HG03175 (cell line): ENCODE measurements at regions not wholly inside any gene's neighbourhood (a gene's known extent, or its start where the extent isn't known, plus 50 kb on each side); places are given as distances from the start of the nearest gene placed in this dataset.
"Not testable (repeated sequence)": the region's sequence is repeated elsewhere in the genome, so short reads cannot be mapped to it uniquely, and the experiment has no call there.

Source experiments
- ATAC-seq: cut with Tn5 transposase; IDR thresholded peaks from one replicate; pipeline ENCODE4 v1.9.1; 2021; ENCODE audit warnings: mild to moderate bottlenecking, moderate library complexity; ENCODE audit not compliant: unreplicated experiment

- no peak for ATAC-seq
Observed at GRCh38 chr11:44361813-44362212, 51.9 kb upstream of the ALX4 start.

- ATAC-seq, result no peak
Observed at GRCh38 chr11:44363116-44363515, 53.2 kb upstream of the ALX4 start.

DNA sequence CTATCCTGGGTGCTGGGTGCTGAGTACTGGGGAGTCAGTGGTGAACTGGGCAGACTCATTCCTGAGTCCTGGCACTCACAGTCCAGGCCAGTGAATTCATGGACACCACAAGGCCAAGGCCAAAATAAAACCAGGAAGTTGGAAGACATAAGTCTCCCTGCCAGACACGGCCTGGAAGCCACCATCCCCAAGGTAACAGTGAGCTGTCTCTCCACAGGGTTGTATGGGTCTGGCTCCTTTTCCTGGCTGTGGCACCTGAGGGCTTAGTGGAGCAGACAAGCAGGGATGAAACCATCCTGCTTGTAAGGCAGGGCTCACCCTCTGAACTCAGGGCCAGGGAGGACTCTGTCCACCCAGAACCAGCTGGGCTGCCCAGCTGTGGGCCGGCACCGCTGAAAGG is 54.7 kb upstream of the ALX4 start:
- ATAC-seq, result no peak

- ATAC-seq, result no peak
Observed at GRCh38 chr11:44365616-44366015, 55.7 kb upstream of the ALX4 start.

GRCh38 chr11:44366026-44366425 is 56.1 kb upstream of the ALX4 start:
- no peak for ATAC-seq

DNA sequence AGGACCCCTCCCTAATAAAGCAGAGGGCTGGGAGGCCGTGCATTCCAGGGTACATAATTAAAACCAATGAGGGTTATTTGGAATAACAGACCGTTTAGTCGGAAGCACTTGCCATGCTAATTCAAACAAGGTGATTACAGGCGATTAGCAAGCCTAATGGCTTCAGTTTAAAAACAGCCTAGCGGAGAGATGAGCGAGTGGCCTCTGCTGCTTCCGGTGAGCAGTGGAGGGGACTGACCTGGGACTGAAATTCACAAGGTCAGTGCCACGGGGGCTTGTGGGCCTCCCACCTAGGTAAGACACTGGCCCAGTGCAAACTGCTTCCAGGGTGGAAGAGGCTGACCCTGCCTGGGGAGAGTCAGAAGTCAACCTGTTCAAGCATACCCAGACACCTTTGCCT is 56.8 kb upstream of the ALX4 start:
- no peak for ATAC-seq

GRCh38 chr11:44367452-44367851 is 57.5 kb upstream of the ALX4 start:
- ATAC-seq, result no peak

GRCh38 chr11:44368886-44369285 is 58.9 kb upstream of the ALX4 start:
- no peak for ATAC-seq

- not testable (repeated sequence) for ATAC-seq
Observed at GRCh38 chr11:44371042-44371441, 61.1 kb upstream of the ALX4 start.

DNA sequence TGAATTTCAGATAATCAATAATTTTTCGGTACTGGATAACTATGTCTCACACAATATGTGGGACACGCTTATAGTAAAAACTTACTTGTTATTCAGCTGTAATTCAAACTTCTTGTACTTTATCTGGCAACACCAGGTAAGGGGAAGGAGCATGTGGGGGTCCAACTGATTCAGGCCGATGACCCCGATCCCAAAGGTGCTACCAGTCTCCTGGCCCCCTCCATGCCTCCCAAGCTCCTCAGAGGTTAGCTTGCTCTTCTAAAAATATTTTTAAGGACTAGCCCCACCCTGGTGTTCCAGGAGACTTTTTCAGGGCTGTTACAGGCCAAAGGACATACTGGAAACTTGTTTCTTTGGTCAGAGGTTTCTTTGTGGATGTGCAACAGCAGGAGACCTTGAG is 61.8 kb upstream of the ALX4 start:
- no peak for ATAC-seq

- no peak for ATAC-seq
Observed at GRCh38 chr11:44372989-44373388, 63.0 kb upstream of the ALX4 start.

DNA sequence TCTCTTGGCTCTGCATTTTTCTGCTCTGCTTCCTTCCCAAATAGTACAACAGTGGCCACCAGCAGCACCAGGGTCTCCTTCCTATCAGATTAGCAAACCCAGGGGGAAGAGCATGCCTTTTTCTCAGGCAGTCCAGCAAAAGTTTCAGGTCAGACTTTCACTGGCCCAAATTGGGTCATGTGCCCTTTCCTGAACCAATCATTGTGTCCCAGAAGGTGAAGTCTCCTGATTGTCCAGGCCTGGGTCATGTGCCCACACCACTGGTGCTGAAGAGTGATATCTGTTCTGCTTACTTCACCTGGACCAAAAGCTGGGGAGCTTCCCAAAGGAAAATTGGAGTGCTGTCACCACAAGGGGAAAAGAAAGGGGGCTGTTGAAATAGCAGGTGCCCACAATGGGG is 64.1 kb upstream of the ALX4 start:
- ATAC-seq, result no peak

DNA sequence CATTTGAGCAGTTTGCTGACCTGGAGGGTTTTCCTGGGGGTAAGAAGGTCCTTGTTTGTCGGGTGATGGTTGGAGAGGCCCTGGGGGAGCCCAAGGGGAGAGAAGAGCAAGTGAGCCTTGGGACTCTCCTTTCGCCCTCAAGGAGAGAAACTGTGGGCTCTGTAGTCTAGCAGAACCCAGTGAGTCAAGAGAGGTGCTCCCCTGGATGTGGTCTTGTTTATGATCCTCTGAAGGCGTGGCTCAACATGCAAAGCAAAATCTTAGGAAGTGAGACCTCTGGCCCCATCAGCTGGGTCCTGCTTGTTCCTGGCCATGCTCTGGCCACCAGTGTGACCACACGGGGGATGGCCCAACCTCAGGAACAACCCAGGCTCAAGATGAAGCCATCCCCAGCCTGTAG is 66.5 kb upstream of the ALX4 start:
- no peak for ATAC-seq

GRCh38 chr11:44377121-44377520 is 67.2 kb upstream of the ALX4 start:
- ATAC-seq, result no peak

GRCh38 chr11:44377914-44378321 is 68.0 kb upstream of the ALX4 start:
- no peak for ATAC-seq

- no peak for ATAC-seq
Observed at GRCh38 chr11:44379141-44380008, 69.4 kb upstream of the ALX4 start.

DNA sequence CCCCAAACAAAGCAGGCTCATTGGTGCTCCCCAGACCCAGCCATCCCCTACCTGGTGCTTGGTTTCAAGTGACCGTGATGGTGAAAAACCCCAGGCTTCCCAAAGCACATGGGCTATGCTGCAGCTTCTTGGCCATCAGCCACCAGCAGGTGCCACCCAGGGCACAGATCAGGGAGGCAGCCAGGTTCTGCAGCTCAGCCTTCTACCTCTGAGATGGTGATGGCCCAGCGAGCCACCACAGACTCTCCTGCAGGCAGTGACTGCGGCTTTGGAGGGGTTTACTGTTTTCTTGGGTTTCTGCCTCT is 70.0 kb upstream of the ALX4 start:
- no peak for ATAC-seq

DNA sequence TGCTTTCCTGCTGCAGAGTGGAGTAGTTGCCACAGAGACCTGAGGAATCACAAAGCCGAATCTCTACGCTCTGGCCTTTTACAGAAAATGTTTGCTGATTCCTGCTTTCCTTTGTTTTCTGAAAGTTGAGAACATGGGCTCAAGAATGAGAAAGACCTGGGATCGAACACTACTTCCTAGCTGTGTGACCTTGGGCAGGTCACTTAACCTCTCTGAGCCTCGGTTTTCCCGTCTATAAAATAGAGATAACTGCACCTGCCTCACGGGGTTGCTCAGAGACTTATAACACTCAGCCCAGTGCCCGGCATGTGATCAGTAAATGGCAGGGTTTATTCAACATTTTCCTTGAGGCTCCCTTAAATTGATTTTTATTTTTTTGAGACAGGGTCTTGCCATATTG is 70.9 kb upstream of the ALX4 start:
- no peak for ATAC-seq

DNA sequence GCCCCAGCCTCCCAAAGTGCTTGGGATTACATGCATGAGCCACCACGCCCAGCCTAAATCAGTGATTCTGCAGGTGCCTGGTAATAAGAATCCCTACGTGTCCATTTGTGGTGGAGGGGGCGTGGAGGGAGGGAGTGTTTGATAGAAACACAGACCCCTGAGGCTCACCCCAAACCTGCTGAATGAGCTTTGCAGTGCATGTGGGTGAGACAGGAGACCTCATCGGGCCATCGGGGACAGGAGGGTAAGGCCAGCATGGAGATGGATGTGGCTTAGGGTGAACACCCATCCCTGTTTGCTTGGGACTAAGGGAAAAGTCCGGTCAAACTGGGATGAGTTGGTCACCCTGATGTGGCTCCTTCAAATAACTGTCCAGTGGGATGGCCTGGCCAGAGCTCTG is 71.3 kb upstream of the ALX4 start:
- ATAC-seq, result no peak

DNA sequence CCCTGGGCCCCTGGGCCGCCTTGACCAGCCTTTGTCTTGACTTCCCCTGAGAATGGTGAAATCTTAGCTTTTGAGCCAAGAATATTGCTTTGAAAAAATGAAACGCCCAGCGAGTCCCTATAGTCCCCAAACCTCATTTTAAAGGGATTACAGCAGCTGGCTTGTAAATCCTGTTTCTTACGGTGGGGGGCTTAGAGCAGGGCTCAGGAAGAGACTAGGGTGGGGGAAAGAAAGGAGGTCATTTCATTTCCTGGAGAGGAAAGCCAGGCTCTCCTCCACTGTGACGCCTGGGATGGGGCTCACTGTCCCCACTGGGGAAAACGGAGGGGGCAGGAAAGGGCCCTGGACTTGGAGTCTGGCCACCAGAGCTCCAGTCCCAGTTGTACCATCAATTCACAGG is 72.2 kb upstream of the ALX4 start:
- no peak for ATAC-seq

- ATAC-seq, result no peak
Observed at GRCh38 chr11:44382656-44383240, 72.8 kb upstream of the ALX4 start.

- no peak for ATAC-seq
Observed at GRCh38 chr11:44383246-44383645, 73.3 kb upstream of the ALX4 start.

GRCh38 chr11:44387415-44387814 is 77.5 kb upstream of the ALX4 start:
- ATAC-seq, result no peak
